CD4-positive, alpha-beta T cell treated with Interleukin-15 for 1 hour (primary cell): ENCODE measurements at regions not wholly inside any gene's neighbourhood (a gene's known extent, or its start where the extent isn't known, plus 50 kb on each side); places are given as distances from the start of the nearest gene placed in this dataset.
"Not testable (repeated sequence)": the region's sequence is repeated elsewhere in the genome, so short reads cannot be mapped to it uniquely, and the experiment has no call there.

ENCODE experiments used
- DNase-seq: peaks from one replicate; pipeline ENCODE4 v3.0.0-alpha.2; 2020

- DNase-seq, result not testable (repeated sequence)
Observed at GRCh38 chr9:64130325-64130724, 1154.7 kb downstream of the FOXD4L5 start.

DNA sequence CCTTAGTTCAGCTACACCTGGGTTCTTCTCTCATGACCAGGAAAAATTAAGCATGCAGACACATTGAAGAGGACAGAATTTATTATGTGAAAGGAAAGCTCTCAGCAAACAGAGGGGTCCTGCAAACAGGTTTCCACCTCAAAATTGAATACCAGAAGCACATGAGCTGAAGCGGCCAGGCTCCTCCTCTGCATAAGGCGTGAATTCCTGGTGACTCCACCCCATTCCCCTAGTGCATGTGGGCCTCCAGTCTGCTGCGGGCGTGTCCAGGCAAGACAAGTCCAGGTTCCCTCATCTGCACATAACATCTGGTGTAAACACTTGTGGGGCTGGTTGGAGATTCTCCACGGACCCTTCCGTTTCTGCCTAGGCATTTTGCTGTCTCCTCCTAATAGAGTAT lies 1156.4 kb downstream of the FOXD4L5 start:
- no peak for DNase-seq

DNA sequence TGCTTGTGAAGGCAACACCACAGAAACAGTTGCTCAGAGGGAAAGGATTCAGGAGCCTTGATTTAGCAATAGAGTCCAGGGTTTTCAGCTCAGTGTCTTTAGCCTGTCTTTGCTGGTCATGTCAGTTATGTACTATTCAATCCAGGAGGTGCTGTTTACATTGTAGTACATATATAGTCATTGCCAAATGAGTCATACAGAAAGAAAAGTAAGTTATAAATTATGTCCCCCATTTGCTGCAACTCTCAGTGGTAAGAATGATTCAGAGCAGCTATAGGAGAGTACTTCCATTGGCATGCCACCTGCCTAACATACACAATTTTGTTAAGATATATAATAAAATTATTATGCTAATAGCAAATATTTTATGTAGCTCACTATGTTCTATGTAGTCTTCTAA lies 1163.4 kb downstream of the FOXD4L5 start:
- not testable (repeated sequence) for DNase-seq

DNA sequence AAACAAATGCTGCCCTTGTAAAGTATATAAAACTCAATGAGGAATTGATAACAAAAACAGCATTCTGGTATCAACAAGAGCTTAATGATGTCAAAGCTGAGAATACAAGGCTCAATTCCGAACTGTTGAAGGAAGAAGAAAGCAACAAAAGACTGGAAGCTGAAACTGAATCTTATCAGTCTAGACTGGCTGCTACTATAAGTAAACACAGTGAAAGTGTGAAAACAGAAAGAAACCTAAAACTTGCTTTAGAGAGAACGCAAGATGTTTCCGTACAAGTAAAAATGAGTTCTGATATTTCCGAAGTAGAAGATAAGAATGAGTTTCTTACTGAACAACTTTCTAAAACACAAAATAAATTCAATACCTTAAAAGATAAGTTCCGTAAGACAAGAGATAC lies 1167.7 kb downstream of the FOXD4L5 start:
- DNase-seq, result not testable (repeated sequence)

DNA sequence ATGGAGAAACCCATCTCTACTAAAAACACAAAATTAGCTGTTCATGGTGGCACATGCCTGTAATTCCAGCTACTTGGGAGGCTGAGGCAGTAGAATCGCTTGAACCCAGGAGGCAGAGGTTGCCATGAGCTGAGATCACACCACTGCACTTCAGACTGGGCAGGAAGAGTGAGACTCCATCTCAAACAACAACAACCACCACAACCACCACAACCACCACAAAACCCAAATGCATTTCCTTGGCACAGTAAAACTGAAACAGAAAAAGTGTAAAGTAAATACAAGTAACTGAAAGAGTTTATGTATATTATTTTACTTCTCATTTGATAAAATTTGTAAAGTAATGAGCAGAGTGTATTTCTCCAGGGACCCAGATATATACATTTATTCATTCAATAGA lies 1177.1 kb downstream of the FOXD4L5 start:
- not testable (repeated sequence) for DNase-seq

DNA sequence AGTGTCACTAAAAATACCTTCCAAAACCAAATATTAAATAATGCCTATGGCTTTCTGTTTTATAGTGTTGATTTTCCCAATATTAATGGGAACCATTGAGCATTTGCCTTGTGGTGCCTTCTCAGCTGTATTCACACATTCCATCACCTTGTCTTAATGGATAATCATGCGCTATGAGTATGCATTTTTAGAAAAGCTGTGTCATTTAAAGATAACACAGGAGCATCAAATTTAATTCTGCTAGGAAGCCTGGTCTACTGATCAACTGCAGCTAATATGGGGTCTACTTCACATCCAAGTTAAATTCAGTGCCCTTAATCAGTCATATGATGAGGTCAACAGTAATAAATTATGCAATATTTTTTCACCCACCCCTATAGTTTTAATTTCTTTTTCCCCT lies 1177.8 kb downstream of the FOXD4L5 start:
- not testable (repeated sequence) for DNase-seq

GRCh38 chr9:64105193-64105592 lies 1179.8 kb downstream of the FOXD4L5 start:
- DNase-seq, result not testable (repeated sequence)

DNA sequence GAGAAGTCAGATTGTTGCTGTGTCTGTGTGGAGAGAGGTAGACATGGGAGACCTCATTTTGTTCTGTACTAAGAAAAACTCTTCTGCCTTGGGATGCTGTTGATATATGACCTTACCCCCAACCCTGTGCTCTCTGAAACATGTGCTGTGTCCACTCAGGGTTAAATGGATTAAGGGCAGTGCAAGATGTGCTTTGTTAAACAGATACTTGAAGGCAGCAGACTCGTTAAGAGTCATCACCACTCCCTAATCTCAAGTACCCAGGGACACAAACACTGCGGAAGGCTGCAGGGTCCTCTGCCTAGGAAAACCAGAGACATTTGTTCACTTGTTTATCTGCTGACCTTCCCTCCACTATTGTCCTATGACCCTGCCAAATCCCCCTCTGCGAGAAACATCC lies 1183.5 kb downstream of the FOXD4L5 start:
- not testable (repeated sequence) for DNase-seq

GRCh38 chr9:64100571-64101155 lies 1184.3 kb downstream of the FOXD4L5 start:
- not testable (repeated sequence) for DNase-seq

GRCh38 chr9:64085998-64086397 lies 1199.0 kb downstream of the FOXD4L5 start:
- not testable (repeated sequence) for DNase-seq

DNA sequence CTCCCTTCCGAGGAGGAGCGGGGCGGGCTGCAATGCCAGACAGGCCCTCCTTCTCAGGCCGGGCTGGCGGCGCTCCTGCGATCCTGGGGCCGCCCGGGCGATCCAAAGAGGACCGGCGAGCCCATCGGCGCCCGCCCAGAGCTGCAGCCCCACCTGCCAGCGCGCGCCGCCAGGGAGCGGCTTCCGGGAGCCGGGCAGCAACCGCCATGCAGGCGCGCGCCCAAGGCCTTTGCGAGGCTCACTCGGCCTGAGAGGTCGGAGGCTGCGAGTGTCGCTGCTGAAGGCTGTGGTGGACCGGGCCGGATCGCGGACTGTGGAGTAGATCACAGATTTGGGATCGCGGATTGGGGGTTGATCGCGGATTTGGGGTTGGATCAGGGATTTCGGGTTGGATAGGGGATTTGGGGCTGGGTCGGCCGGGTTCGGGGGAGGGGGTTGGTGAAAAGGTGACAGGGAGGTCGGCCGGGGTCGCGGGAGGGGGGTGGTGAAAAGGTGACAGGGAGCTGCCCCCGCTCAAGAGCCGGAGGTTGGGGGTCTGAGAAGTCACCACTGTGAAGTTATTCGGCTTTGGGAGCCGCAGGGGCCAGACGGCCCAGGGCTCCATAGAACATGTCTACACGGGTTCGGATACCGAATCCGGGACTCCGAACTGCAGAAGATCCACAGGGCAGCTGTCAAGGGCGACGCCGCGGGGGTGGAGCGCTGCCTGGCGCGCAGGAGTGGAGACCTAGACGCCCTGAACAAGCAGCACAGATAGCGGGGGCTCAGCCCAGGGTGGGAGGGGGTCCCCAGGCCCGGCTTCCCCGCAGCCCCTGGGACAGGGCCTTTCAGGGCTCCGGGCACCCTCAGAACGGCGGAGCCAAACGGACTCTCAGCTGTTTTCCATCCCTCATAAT lies 1213.4 kb downstream of the FOXD4L5 start:
- not testable (repeated sequence) for DNase-seq

DNA sequence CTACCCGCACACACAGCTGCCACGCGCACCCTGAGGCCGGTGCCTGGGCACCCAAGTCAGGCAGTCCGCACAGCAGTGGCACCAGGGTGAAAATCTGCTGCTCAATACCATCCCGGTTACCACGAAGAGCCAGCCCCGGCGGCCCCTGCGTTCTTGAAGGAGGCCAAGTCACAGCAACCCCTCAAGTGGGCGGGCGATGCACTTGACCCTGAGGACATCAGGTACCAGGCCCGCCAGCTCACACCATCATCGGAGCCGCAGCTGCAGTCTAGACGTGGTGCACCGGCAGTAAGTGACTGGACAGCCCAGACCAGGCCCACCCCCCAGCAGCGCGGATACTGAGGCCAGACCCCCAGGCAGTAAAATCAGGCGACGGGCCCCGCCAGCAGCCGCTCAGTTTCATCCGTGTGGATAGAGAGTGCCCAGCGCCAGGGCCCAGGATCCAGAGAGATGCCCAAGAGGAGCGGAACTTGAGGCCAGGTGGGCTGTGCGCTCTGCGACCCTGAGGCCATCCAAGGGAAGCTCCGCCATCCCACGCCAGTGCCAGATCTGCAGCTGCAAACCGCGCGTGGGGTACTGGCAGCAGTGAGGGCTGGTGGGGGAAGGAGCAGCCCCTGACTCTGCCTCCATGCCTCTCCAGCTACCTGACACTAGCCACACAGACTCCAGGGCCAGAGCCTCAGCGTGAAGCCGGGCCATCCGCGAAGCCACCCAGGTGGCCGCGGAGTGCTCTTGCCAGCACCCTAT lies 1214.2 kb downstream of the FOXD4L5 start:
- DNase-seq, result not testable (repeated sequence)

- not testable (repeated sequence) for DNase-seq
Observed at GRCh38 chr9:64070083-64070482, 1214.9 kb downstream of the FOXD4L5 start.

- DNase-seq, result no peak
Observed at GRCh38 chr9:64066736-64067368, 1218.2 kb downstream of the FOXD4L5 start.

DNA sequence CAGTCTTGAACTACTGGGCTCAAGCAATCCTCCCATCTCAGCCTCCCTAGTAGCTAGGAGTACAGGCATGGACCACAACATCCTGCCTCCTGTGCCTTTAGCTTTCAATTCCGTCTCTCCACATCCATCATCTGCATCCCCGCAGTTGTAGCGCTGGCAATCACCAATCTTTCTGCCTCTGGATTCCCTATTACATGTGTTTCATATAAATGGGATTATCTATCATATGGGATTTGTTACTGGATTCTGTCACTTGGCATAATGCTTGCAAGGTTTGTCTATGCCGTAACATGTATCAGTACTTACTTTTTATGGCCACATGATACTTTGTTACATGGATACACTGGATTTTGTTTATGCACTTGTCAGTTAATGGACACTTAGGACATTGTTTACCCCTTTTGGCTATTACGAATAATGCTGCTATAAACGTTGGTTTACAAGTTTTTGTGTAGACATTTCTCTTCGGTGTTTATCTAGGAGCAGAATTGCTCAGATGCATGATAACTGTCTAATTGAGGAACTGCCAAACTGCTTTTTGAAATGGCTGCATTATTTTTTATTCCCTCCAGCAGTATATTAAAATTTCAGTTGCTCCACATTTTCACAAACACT lies 1223.9 kb downstream of the FOXD4L5 start:
- DNase-seq, result no peak

DNA sequence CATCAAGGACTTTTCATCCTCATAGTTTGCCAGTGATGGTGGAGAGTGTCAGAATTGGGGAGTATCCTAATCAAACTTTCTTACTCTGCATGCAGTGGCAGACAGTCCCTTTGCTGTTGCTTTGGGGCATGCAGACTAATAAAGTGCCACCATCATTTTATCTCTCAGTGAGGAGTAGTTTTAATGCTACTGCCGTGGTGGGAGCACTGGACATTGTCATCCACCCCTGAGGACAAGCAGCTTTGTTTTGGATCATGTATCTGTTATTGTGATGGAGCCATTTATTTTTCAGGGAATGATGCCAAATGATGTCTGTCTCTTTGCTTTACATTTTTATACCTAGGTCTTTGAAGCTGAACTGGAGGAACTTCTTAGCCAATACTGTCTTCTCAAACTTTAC lies 1226.9 kb downstream of the FOXD4L5 start:
- not testable (repeated sequence) for DNase-seq

DNA sequence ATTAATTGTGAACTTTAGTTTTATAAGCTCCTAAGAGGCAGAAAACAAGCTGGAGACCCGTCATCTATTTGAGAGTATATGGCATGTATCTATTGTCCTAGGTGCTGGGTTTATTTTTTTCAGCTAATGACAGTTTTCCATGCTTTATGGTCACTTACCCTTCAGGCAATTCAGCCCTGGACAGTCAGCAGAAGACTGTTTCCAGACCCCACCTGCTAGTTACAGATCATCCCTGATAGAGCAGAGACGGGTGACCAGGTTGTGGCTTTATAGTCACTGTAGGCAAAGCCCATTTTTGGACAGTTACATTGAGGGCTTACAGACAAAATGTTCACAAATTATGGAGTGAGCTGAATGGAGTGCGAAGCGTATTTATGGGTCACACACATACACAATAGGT lies 1227.5 kb downstream of the FOXD4L5 start:
- no peak for DNase-seq

GRCh38 chr9:64028925-64029324 lies 1256.1 kb downstream of the FOXD4L5 start:
- not testable (repeated sequence) for DNase-seq

DNA sequence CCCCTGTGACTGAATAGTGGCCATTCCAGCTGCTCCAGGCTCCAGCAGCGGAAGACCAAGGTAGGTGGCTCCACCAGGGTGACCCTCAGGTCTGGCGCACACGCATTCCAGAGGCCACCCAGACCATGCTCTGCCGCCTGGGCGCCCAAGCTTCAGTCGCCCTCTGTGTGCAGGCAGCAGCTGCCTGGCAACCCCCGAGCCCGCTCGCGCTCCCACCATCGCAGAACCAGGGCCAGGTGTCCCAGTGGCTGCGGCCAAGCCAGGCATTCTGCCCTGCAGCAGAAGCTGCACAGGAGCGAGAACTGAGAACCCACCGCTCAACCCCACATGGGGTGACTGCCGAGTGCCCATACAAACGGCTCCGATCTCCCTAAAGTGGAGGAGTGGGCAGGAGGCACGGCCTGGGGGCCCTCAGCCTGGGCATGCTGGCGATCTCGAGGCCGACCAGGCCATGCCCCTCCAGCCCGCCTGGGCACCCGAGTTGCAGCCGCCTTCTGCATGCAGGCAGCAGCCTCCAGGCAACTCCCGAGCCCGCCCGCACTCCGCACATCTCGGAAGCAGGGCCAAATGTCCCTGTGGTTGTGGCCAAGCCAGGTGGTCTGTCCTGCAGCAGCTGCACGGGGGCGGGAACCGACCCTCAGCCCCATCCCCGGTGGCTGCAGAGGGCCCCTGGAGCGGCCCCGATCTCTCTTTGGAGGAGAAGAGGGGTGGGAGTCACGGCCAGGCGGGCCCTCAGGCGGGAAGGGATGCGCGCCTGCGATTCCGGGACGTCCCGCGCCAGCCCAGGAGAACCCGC lies 1264.1 kb downstream of the FOXD4L5 start:
- not testable (repeated sequence) for DNase-seq

DNA sequence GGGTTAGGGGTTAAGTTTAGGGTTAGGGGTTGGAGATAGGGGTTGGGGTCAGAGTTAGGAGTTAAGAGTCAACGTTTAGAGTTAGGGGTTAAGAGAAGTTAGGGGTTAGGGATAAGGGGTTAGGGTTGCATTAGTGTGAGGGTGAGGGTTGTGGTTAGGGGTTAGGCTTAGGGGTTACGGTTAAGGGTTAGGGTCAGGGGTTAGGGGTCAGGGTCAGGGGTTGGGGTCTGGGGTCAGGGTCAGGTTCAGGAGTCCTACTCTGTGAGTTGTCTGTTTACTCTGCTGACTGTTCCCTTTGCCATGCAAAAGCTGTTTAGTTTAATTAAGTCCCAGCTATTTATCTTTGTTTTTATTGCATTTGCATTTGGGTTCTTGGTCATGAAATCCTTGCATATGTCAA lies 1267.3 kb downstream of the FOXD4L5 start:
- not testable (repeated sequence) for DNase-seq

DNA sequence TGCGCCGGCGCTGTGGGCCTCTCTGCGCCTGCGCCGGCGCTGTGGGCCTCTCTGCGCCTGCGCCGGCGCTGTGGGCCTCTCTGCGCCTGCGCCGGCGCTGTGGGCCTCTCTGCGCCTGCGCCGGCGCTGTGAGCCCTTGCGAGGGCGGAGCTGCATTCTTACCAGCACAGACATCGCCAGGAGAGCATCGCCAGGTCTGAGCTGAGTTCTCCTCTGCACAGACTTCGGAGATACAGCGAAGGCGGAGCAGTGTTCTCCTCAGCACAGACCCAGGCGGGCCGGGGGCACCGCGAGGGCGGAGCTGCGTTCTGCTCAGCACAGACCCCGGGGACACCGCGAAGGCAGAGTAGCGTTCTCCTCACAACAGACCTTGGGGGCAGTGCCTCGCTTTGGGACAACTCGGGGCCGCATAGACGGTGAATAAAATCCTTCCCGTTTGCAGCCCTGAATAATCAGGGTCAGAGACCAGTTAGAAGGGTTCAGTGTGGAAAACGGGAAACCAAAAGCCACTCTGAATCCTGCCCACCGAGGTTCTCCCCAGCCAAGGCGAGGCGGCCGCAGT lies 1268.1 kb downstream of the FOXD4L5 start:
- DNase-seq, result peak; percentile 68
